HG03520 (cell line): ENCODE measurements at regions not wholly inside any gene's neighbourhood (a gene's known extent, or its start where the extent isn't known, plus 50 kb on each side); places are given as distances from the start of the nearest gene placed in this dataset.

Experiments
- ATAC-seq: cut with Tn5 transposase; IDR thresholded peaks from one replicate; pipeline ENCODE4 v1.9.1; 2021; ENCODE audit warnings: mild to moderate bottlenecking, moderate library complexity; ENCODE audit not compliant: unreplicated experiment

DNA sequence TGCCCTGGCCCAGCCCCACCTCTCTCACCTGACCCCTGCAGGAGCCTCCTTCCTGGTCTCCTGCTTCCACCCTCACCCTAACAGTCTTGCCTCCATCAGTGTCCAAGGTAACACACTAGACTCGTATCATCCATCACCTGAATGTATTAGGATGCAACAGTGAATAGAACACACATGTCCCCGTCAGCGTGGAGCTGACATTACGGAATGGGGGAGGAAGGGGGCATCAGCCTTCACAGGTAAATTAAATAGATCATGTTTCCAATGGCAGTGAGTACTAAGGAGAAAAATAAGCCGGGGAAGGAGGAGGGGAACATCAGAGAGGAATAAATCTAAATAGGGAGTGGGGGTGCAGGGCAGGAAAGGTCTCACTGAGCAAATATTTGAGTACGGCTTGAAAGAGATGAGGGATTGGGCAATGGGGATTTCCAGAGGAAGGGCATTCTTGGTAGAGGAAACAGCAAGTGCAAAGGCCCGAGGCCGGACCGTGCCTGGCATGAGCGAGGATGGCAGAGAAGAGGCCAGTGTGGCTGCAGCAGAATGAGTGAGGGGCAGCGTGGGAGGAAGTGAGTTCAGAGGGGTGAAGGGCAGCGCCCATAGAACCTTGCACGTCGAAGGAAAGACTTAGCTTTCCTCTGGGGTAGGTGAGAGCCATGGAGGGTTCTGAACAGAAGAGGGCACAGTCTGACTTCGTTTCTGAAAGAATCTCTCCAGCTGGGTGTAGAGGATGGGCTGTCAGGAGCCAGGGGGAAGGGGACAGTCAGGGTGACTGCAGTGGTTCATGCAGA, 110.1 kb upstream of the PTPN1 start:
- no peak for ATAC-seq

DNA sequence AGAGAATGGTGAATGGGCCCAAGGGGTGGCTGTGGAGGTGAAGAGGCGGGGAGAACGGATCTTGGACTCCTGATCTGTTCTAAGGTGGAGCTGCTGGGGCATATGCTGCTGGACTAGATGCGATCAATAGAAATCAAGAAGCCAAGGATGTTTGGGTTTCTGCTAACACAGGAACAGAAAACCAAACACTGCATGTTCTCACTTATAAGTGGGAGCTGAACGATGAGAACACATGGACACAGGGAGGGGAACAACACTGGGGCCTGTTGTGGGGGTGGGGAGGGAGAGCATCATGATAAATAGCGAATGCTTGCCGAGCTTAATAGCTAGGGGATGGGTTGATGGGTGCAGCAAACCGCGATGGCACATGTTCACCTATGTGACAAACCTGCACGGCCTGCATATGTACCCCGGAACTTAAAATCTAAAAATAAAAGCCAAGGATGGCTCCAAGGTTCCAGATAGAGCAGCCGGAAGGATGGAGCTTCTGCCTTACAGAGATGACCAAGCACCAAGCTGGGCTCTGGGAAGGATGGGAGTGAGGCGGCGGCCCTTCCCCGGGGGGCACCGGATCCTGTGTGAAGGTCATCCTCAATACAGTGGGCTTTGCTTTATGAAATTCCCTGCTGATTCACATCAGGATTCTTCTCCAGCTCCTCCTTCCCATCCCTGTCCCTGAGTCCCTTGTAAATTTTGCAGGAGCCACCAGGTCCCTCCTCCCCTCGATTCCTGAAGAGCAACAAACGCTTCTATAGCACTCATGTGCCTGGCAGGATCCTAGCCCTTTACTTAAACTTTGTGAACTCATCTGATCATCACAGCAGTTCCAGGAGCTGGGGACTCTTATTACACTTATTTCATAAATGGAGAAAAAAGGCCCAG, 109.2 kb upstream of the PTPN1 start:
- ATAC-seq = no peak

DNA sequence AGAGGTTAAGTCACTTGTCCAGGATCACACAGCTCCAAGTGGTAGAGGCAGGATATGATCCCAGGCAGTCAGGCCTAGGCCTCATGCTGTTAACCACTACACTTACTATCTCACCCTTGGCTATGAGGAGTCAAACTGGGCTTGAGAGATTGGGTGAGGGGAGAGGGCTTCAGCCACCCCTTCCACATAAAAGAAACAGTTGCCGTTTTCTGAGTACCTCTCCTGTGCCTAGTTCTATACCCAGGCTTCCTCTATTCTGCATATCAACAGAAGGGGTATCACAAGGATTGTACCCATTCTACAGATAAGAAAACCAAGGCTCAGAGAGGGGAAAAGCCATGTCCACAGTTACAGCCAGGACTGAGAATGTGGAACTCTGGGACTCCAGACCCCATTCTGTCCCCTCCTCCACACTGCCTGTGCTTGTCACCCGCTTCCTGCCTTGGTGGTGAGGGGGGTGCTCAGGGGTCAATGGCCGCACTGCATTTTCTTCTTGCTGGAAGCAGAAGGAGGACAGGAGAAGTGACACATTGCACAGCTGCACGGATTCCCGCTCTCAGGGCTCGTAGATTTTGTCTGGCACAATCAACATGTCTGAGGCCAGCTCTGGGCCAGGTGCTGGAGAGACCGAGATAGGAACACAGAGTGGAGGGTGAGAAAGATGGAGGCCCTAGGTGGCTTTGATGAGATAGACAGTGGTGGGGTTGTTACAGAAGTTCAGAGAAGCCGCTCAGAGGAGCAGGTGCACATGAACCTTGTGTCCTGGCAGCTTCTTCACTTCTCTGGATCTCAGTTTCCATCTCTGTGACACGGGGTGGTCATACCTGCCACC, 108.4 kb upstream of the PTPN1 start:
- ATAC-seq = no peak

DNA sequence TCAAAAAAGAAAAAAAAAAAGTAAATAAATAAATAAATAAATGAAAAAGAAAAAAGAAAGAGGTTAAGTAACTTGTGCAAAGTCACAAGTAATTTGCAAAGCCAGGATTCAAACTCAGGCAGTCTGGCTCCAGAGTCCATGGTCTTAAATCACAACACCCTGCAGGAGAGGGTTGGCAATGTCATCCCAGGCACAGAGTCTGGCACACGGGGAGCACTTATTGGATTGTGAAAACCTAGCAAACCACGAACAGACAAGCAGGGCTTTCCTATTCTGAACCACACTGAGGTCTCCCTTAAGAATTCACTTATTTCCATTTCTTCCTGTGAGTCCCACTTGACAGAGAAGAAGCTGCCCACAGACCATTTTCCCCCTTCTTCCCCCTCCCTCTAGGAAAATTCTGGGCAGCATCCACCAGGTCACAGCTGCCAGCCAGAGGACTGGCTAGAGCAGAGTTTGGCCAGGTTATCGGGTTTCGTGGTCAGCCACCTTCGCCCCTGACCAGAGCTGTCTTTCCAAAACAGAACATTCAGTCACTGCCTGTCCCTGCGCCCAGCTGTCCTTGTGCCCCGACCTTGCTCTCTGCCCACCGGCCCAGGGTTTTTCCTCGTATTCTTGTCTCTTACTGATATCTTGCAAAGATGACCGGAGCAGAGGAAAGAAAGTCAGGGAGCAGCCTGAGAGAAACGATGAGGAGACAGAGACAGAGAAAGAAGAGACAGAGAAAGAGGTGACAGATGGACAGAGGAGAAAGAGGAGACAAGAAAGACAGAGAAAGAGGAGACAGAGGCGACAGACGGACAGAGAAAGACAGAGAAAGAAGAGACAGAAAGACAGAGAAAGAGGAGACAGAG, 106.4 kb upstream of the PTPN1 start:
- ATAC-seq = no peak

DNA sequence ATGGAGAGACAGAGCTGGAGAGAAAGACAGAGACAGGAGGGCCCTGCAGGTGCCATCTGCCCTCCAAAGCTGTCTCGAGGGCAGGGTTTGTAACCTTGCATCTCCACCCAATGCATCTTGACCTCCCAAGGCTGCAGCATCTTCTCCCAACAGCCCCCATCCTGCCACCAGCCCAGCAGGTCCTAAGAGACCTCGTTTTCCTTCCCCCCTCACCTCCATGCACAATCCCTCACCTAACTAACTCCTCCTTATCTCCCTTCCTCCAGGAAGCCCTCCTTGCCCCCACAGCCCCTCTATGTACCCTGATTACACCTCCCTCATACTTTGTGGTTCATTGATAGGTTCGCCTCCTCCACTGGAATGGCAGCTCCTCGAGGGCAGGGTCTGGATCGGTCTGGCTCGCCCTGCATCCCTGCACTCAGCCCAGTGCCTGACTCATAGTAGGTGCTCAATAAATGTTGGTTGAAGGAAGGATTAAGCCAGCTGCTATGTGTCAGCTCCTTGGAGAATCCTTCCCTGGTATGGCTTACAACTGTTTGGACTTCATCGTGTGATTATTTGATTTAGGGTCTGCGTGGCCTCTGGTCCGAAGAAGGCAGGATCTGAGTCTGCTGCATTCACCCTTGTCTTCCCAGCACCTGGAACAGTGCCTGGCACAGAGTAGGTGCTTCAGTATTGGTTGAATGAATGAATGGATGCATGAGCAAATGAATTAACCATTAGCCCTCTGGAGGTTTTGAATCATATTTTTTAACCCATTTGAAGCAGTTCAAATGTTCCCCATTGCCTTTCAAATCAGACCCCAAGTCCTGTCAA, 105.6 kb upstream of the PTPN1 start:
- no peak for ATAC-seq

DNA sequence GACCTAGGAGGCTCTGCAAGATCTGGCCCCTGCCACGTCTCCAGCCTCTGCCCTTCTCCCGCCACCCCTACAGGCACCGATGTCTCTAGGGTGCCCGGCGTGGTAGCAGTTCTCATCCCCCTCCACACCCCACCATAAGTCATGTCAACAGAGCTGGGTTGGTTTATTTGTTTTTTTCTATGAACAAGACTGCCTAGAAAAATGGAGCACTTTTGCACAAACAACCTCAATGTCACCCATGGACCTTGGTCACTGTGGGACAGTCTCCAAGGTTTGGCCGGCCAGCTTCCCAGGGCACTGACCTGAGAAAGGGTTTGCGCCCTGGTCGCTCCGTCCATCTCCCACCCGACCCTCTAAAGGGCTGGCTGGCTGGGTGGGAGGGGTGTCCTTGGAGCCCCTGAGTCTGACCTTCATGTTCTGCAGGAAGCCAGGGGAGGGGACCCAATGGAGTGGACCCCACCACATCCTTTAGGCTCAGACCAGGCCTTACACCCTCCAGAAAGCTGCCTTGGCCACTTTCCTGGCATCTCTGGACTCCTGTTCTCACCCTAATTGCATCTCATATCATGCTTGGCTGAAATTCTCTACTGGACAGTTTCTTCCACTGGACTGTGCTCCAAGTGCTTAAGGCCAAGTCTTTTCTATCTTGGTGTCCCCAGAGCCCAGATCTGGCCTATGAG, 104.8 kb upstream of the PTPN1 start:
- ATAC-seq = no peak

DNA sequence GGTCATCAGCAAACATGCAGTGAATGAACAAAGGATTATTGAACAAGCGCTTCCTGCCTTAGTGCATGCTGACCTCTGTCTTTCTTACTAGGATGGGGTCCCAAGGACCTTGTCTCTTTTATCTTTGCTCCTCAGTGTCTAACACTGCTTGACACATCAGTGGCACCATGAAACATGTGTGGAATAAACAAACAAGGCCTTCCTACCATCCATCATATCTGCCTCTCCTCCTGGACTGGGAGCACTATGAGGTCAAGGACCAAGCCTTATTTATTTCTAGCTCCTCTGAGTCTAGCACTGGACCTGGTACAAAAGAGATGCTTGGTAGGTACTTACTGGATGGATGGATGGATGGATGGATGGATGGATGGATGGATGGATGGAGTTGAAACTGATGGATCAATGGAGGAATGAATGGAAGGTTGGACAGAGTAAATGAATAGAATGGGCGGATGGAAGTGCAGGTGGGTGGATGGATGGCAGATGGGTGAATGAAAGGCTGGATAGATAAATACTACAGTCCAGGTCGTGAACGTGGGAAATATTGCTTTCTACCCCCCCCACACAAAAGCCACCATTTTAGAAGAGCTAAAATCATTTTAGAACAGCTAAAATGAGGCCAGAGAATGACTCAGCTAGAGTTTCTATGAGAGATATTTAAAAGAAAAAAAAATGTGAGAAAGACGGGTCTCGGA, 104.1 kb upstream of the PTPN1 start:
- no peak for ATAC-seq

DNA sequence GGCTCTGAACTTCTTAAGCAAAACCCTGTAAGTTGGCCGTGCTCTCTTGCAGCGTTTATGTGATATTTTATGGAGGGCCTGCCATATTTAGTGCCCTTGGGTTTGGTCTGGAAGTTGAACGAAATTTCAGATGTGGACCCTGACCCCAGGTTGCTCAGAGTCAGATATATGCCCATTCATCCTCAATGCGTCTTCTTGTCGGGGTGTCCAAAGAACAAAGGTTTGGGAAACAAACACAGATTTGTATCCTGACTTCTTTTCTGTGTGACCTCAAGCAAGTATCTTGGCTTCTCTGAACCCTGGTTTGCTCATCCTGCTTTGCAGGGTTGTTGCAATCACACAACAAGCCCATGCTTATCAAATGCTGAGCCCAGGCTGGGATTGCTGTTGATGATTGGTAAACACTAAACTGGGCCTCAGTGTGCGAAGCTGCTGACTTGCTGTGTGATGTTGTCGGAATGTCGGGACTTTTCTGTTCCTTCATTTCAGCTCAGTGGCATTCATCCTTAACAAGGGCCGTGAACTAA, 103.5 kb upstream of the PTPN1 start:
- ATAC-seq = no peak

DNA sequence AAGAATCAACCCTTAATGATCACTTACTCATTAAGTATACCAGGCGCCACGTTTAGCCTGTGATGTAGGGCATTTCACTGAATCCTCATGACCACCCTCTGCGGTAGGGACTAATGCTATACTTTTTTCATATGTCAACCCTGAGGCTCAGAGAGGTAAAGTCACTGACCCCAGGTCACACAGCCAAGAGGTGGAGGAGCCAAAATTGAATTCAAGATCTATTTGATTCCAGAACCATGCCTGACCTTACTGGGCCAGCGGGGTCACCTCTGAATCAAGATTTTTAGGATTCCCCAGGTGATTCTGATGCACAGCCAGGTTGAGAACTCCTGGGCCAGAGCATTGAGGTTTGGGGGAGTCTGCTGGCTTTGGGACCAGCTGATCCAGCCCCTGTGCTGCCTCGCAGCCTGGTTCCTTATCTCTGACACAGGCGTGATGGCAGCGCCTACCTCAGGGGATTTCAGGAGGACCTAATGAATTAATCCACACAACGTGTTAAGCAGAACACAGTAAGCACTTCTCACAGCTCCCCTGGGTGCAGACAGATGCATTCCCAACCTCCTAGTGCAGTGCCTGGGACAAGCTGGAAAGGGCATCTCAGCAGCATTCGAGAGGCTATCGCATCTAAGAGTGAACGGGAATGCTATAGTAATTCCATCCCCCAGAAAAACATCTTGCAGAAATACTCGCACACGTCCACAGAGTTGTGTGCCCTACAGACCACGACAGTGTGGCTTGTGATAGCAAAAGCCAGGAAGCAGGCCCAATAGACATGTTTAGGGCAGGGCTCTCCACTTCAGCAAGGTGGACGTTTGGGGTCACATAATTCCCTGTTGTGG, 101.4 kb upstream of the PTPN1 start:
- no peak for ATAC-seq

DNA sequence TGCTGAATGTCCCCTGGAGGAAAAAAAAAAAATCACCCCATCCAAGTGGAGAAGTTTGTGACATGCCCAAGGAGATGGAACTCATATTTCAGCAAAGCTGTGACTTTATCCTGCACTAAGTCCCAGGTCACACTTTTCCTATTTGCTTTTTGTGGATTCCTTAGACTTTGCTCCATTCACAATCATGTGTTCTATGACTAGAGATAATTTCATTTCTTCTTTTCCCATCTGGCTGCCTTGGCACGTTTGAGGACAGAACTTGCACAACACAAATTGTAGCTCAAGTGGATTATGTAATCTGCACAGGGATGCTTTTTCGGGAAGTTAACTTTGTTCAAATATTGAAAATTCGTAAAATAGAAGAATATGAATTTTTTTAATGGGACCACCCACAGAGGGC, 100.7 kb upstream of the PTPN1 start:
- no peak for ATAC-seq

DNA sequence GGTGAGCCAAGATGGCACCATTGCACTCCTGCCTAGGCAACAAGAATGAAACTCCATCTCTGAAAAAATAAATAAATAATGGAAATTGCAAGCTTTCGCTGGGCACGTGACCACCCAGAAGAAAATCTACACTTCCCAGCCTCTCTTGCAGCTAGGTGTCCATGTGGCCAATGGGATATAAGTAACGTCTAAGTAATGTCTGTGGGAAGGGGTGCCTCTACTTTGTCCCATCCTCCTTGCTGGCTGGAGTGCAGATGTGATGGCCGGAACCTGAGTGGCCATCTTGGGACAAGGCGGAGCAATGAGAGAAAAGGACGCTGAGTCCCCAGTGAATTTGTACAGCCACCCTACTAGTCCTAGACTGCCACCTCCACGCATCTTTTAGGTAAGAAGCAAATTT, 99.8 kb upstream of the PTPN1 start:
- ATAC-seq = no peak

DNA sequence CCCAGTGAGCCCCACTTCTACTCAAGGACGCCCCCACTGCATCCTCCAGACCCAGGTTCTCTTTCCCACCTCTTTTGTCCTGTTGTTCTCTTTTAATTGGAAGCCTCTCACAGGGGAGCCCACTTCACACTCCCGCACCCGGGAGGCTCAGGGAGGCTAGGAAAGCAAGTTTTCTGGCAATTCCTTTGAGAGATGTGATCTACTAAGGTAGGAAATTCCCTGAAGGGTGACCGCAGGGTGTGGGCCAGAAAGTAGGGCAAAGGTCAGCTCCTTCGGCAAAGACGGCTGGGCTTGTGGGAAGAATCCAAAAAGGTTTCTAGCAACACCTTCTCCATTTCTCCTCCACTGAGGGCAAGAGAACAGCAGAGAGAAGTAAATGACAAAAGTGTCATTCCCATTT, 98.1 kb upstream of the PTPN1 start:
- no peak for ATAC-seq

DNA sequence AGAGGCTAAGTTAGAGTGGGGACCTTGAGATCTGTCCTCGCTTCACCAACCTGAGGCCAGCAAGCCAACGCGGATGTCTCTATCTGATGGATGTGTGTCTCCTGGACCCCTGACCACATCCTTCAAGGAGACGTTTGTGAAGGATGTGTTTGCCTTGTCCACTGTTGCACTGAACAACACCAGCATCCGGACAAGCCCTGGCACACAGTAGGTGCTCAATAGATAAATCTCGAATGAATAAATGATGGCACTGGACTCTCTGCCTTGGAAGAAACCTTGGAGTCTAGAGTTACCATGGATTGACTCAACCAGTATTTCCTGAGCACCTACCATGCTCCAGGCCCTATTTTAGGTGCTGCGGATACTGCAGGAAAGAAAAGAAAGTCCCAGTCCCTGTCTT, 97.7 kb upstream of the PTPN1 start:
- ATAC-seq = no peak

DNA sequence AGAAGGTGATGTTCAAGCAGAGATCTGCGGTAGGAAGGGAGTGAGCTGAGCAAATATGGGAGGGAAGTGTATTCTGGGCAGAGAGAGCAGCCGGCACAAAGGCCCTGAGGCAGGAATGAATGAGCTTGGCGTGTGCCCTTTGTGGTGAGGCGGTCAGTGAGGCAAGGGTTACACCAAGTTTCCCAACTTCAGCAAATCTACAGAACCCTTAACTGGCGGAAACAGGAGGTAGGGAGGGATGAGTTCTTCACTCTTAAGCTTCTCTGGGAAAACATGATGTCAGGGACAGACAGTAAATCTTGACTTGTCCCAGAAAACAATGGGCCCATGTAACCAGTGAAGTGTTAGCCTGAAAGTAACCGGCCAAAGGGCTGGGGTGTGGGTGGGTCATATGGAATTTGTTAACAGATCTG, 97.1 kb upstream of the PTPN1 start:
- ATAC-seq = no peak

DNA sequence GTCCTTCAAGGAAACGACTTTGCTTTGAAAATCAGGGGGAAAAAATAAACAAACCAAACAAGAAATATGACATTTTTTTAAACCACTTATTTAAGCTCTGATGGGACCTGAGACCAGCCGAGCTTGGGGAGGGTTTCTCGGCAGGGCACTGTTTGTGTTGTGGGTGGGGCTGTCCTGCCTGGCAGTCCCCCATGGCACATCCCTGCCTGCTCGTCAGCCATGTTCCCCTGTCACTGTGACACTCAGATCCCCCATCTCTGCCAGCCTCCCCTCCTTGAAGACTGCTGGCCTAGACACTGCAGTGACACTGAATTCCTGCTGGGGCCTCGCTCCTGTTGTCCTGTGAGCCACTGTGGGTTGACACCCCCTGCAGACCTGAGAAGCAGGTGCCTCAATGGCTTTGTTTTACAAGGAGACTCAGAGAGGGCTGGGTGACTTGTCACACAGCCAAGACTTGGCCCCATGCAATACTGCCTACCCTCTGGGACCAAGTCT, 95.1 kb upstream of the PTPN1 start:
- ATAC-seq = no peak

DNA sequence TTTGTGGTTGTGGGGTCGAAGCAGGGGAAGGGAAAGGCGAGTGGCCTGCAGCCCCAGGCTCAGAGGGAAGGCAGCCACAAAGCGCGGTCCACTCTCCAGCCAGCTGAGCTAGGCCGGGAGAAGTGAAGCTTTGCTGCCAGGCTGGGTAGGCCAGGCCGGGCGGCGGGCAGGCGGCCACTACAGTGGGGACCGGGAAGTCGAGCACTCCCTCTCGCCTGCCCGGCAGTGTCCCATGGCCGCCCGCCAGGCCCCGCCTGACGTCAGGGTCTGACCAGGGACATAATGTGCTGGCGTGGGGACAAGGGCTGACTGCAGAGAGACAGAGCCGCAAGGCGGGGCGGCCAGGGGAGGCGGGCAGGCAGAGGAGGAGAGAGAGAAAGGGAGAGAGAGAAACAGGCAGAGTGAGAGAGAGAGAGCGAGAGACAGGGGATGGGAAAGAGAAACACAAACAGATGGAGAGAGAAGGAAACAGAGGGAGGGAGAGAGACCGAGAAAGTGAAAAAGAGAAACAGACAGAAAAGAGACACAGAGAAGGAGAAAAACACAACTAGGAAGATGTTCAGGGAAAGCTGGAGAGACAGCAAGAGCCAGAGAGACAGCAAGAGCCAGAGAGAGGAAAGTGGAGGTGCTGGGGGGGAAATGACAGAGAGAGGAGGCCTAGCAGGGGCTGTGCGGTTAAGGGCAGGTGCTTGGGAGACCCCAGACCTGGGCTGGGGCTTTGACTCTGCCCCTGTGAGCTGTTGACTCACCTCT, 94.5 kb upstream of the PTPN1 start:
- no peak for ATAC-seq
